Activated CD4-positive, alpha-beta T cell treated with anti-CD3 and anti-CD28 coated beads for 4 hours (primary cell): ENCODE measurements at regions not wholly inside any gene's neighbourhood (a gene's known extent, or its start where the extent isn't known, plus 50 kb on each side); places are given as distances from the start of the nearest gene placed in this dataset.

ENCODE experiments used
- DNase-seq, 2 donors: peaks; one replicate each; pipeline ENCODE4 v3.0.0-alpha.2; 2020

GRCh38 chr16:51085271-51085670, 65.8 kb downstream of the SALL1 start:
- DNase-seq, result no peak

GRCh38 chr16:51084074-51084928, 66.8 kb downstream of the SALL1 start:
- DNase-seq, result no peak

- no peak for DNase-seq
Measured at GRCh38 chr16:51072591-51072990, 78.5 kb downstream of the SALL1 start.

- no peak for DNase-seq
Measured at GRCh38 chr16:51071326-51071725, 79.7 kb downstream of the SALL1 start.

- no peak for DNase-seq
Measured at GRCh38 chr16:51067352-51067751, 83.7 kb downstream of the SALL1 start.

- no peak for DNase-seq
Measured at GRCh38 chr16:51062039-51062438, 89.0 kb downstream of the SALL1 start.

- no peak for DNase-seq
Measured at GRCh38 chr16:51061328-51061727, 89.7 kb downstream of the SALL1 start.

- DNase-seq, result no peak
Measured at GRCh38 chr16:51057969-51058337, 93.1 kb downstream of the SALL1 start.

GRCh38 chr16:51057102-51057793, 93.8 kb downstream of the SALL1 start:
- DNase-seq, result no peak

GRCh38 chr16:51056331-51056730, 94.7 kb downstream of the SALL1 start:
- no peak for DNase-seq

- DNase-seq, result no peak
Measured at GRCh38 chr16:51055434-51055833, 95.6 kb downstream of the SALL1 start.

GRCh38 chr16:51053775-51054174, 97.3 kb downstream of the SALL1 start:
- DNase-seq, result no peak

- no peak for DNase-seq
Measured at GRCh38 chr16:51051671-51052070, 99.4 kb downstream of the SALL1 start.

GRCh38 chr16:51050377-51050706, 100.7 kb downstream of the SALL1 start:
- no peak for DNase-seq

GRCh38 chr16:51049678-51050376, 101.2 kb downstream of the SALL1 start:
- no peak for DNase-seq

GRCh38 chr16:51049276-51049675, 101.8 kb downstream of the SALL1 start:
- DNase-seq, result no peak

- no peak for DNase-seq
Measured at GRCh38 chr16:51048544-51048943, 102.5 kb downstream of the SALL1 start.

GRCh38 chr16:51045794-51046193, 105.3 kb downstream of the SALL1 start:
- no peak for DNase-seq

GRCh38 chr16:51045186-51045585, 105.9 kb downstream of the SALL1 start:
- DNase-seq, result no peak

- DNase-seq, result no peak
Measured at GRCh38 chr16:51041546-51041945, 109.5 kb downstream of the SALL1 start.

- DNase-seq, result no peak
Measured at GRCh38 chr16:51040637-51041036, 110.4 kb downstream of the SALL1 start.

GRCh38 chr16:51039638-51040331, 111.3 kb downstream of the SALL1 start:
- DNase-seq, result no peak

GRCh38 chr16:51035711-51036110, 115.4 kb downstream of the SALL1 start:
- no peak for DNase-seq
